HCT116 (cell line): ENCODE measurements at regions not wholly inside any gene's neighbourhood (a gene's known extent, or its start where the extent isn't known, plus 50 kb on each side); places are given as distances from the start of the nearest gene placed in this dataset.

ENCODE experiments used
- ATAC-seq: fragments of 200-7000 bp; cut with Tn5 transposase; 2 replicates; pipeline ENCODE4 v1.9.1; 2020; ENCODE audit warnings: mild to moderate bottlenecking, moderate library complexity
- BruUV-seq: library from RNA; stranded (reverse); fragments of 400-500 nt; replicated peaks from 2 replicates; lab custom pipeline; 2021; lab: Mats Ljungman, UMichigan
- CTCF ChIA-PET: fragments of 300-600 bp; sonication (Branson Sonifier 250); formaldehyde crosslinking; loops from one replicate; lab custom pipeline; 2021; ENCODE audit warnings: antibody characterized with exemption; lab: Charles Lee
- POLR2A ChIA-PET: fragments of 300-600, 350-600 bp; sonication (Branson Sonifier 250); formaldehyde crosslinking; loops from one replicate; lab custom pipeline; 2021; ENCODE audit warnings: antibody characterized with exemption; lab: Charles Lee
- RAD21 ChIA-PET, 2 experiments: fragments of 300-600 bp; sonication (Branson Sonifier 250); formaldehyde crosslinking; loops; one replicate each; lab custom pipeline; 2023; ENCODE audit warnings: low total read pairs in 2 of 2; ENCODE audit not compliant: uncharacterized antibody in 2 of 2, unreplicated experiment in 2 of 2, low non-redundant PET in 1 of 2; lab: Charles Lee
- DNase-seq: peaks from one replicate; pipeline ENCODE4 v3.0.0-alpha.2; 2010; ENCODE audit warnings: low read depth, low spot score
- H2AFZ ChIP-seq: fragments of 200-600 bp; shearing (Covaris generic), sonication (generic); 2 replicates; pipeline ENCODE4 v1.6.1; 2017; ENCODE audit warnings: low read depth, mixed run types, mixed read lengths, antibody characterized with exemption, low read length; ENCODE audit not compliant: poor library complexity, severe bottlenecking
- H3K27ac ChIP-seq: 2 replicates; pipeline ENCODE4 v1.5.1; 2012; ENCODE audit warnings: low read depth, low read length
- H3K27me3 ChIP-seq: fragments of 200-600 bp; sonication (generic); 2 replicates; pipeline ENCODE4 v1.6.1; 2016; ENCODE audit warnings: mixed run types, low read length, mixed read lengths; ENCODE audit not compliant: insufficient read depth
- H3K36me3 ChIP-seq, 2 experiments: fragments of 200-500 bp in 1 of 2; fragments of 200-600 bp in 1 of 2; sonication (Bioruptor generic) in 1 of 2; sonication (generic) in 1 of 2; 2 replicates each; pipeline versions ENCODE4 v1.5.1 to v1.6.1; 2014 to 2016; ENCODE audit warnings: low read length in 2 of 2, inconsistent platforms in 1 of 2, mixed read lengths in 1 of 2, mixed run types in 1 of 2; ENCODE audit not compliant: insufficient read depth in 2 of 2, control insufficient read depth in 1 of 2
- H3K4me1 ChIP-seq, 2 experiments: fragments of 200-600 bp in 1 of 2; sonication (generic) in 1 of 2; 2 replicates each; pipeline versions ENCODE4 v1.5.1 to v1.6.1; 2012 to 2017; ENCODE audit warnings: low read length in 2 of 2, inconsistent platforms in 1 of 2, mild to moderate bottlenecking in 1 of 2, mixed read lengths in 1 of 2, mixed run types in 1 of 2, moderate library complexity in 1 of 2; ENCODE audit not compliant: insufficient read depth in 2 of 2, control insufficient read depth in 1 of 2
- H3K4me2 ChIP-seq: fragments of 200-600 bp; sonication (generic); 2 replicates; pipeline ENCODE4 v1.6.1; 2017; ENCODE audit warnings: mixed run types, low read length, mixed read lengths
- H3K4me3 ChIP-seq, 2 experiments: fragments of 200-600 bp in 1 of 2; sonication (generic) in 1 of 2; replicated peaks in 1 of 2; 2 replicates each; pipeline ENCODE4 v1.5.1; 2011 to 2016; ENCODE audit warnings: low read length in 2 of 2, control low read depth in 1 of 2, low read depth in 1 of 2, mild to moderate bottlenecking in 1 of 2, mixed read lengths in 1 of 2, mixed run types in 1 of 2
- H3K79me2 ChIP-seq: fragments of 200-600 bp; sonication (generic); 2 replicates; pipeline ENCODE4 v1.6.1; 2017; ENCODE audit warnings: mild to moderate bottlenecking, mixed run types, low read length, moderate library complexity, mixed read lengths; ENCODE audit not compliant: insufficient read depth
- H3K9ac ChIP-seq: fragments of 200-600 bp; sonication (generic); 2 replicates; pipeline ENCODE4 v1.6.1; 2016; ENCODE audit warnings: low read length, mixed read lengths
- H3K9me2 ChIP-seq: fragments of 200-600 bp; sonication (generic), shearing (Covaris generic); 2 replicates; pipeline ENCODE4 v1.6.1; 2017; ENCODE audit warnings: mixed run types, mild to moderate bottlenecking, moderate library complexity; ENCODE audit not compliant: insufficient read depth
- H3K9me3 ChIP-seq, 2 experiments: fragments of 200-500 bp in 1 of 2; fragments of 200-600 bp in 1 of 2; sonication (Bioruptor generic) in 1 of 2; sonication (generic) in 1 of 2; 2 replicates each; pipeline ENCODE4 v1.6.1; 2014 to 2017; ENCODE audit warnings: low read length in 2 of 2, mixed read lengths in 2 of 2, inconsistent platforms in 1 of 2, low read depth in 1 of 2, mild to moderate bottlenecking in 1 of 2, mixed run types in 1 of 2, moderate library complexity in 1 of 2; ENCODE audit not compliant: control insufficient read depth in 1 of 2, insufficient read depth in 1 of 2
- H4K20me1 ChIP-seq: fragments of 200-600 bp; sonication (generic), shearing (Covaris generic); 2 replicates; pipeline ENCODE4 v1.6.1; 2017; ENCODE audit warnings: mixed run types, mild to moderate bottlenecking, moderate library complexity; ENCODE audit not compliant: insufficient read depth
- CBX3 ChIP-seq: IDR thresholded peaks from 2 replicates; pipeline ENCODE4 v1.6.1; 2012; ENCODE audit warnings: low read depth
- ELF1 ChIP-seq: IDR thresholded peaks from 2 replicates; pipeline ENCODE4 v1.6.1; 2012; ENCODE audit warnings: low read depth, borderline replicate concordance
- EZH2 ChIP-seq: fragments of 200-600 bp; sonication (generic); IDR thresholded peaks from 2 replicates; pipeline ENCODE4 v1.6.1; 2017; ENCODE audit warnings: antibody characterized with exemption, mixed run types
- FOSL1 ChIP-seq: IDR thresholded peaks from 2 replicates; pipeline ENCODE4 v1.6.1; 2012; ENCODE audit warnings: low read depth
- JUND ChIP-seq: IDR thresholded peaks from 2 replicates; pipeline ENCODE4 v1.6.1; 2012
- POLR2AphosphoS5 ChIP-seq: IDR thresholded peaks from 2 replicates; pipeline ENCODE4 v1.6.1; 2011; ENCODE audit warnings: mild to moderate bottlenecking, low read depth, low read length, moderate library complexity
- RAD21 ChIP-seq: IDR thresholded peaks from 2 replicates; pipeline ENCODE4 v1.6.1; 2012; ENCODE audit warnings: low read depth, mild to moderate bottlenecking
- SIN3A ChIP-seq: IDR thresholded peaks from 2 replicates; pipeline ENCODE4 v1.6.1; 2012; ENCODE audit warnings: low read depth
- SP1 ChIP-seq: IDR thresholded peaks from 2 replicates; pipeline ENCODE4 v1.6.1; 2012; ENCODE audit warnings: low read depth
- TCF7L2 ChIP-seq: IDR thresholded peaks from 2 replicates; pipeline ENCODE4 v1.7.0; 2011; ENCODE audit warnings: borderline replicate concordance, inconsistent platforms; ENCODE audit not compliant: insufficient read depth, insufficient read length; ENCODE audit errors: extremely low read depth
- YY1 ChIP-seq: IDR thresholded peaks from 2 replicates; pipeline ENCODE4 v1.6.1; 2011; ENCODE audit warnings: low read length, low read depth, moderate library complexity, mild to moderate bottlenecking; ENCODE audit not compliant: insufficient replicate concordance; ENCODE audit errors: extremely low read depth
- ZFX ChIP-seq: fragments of 450-650 bp; IDR thresholded peaks from 2 replicates; pipeline ENCODE4 v1.6.1; 2017
- ZNF274 ChIP-seq: fragments of 200-500 bp; sonication (Bioruptor generic); IDR thresholded peaks from 2 replicates; pipeline ENCODE4 v1.6.1; 2014; ENCODE audit warnings: mild to moderate bottlenecking, low read depth, low read length, inconsistent platforms
- intact Hi-C: fragments of 100-400 bp; cut with micrococcal nuclease; formaldehyde crosslinking; loops from 2 replicates; pipeline ENCODE4 v1.10.0; 2022
- TF ChIP-seq, protein P1 (sequence below): IDR thresholded peaks from 2 replicates; pipeline ENCODE4 v1.6.1; 2012
- TF ChIP-seq, protein P2 (sequence below), 3 experiments: fragments of 200-600 bp in 1 of 3; sonication (generic) in 1 of 3; IDR thresholded peaks in 2 of 3; conservative IDR thresholded peaks in 1 of 3; 2 replicates each; pipeline ENCODE4 v1.5.1; 2012 to 2017; ENCODE audit warnings: low read depth in 2 of 3, low read length in 2 of 3, antibody characterized with exemption in 1 of 3, borderline replicate concordance in 1 of 3, control low read depth in 1 of 3, mild to moderate bottlenecking in 1 of 3, mixed read lengths in 1 of 3, mixed run types in 1 of 3, moderate library complexity in 1 of 3; ENCODE audit not compliant: insufficient read depth in 1 of 3
- TF ChIP-seq, protein P3 (sequence below): IDR thresholded peaks from 2 replicates; pipeline ENCODE4 v1.6.1; 2011; ENCODE audit warnings: mild to moderate bottlenecking, low read length, moderate library complexity; ENCODE audit not compliant: insufficient replicate concordance; ENCODE audit errors: extremely low read depth
- TF ChIP-seq, protein P4 (sequence below): IDR thresholded peaks from 2 replicates; pipeline ENCODE4 v1.6.1; 2012

DNA sequence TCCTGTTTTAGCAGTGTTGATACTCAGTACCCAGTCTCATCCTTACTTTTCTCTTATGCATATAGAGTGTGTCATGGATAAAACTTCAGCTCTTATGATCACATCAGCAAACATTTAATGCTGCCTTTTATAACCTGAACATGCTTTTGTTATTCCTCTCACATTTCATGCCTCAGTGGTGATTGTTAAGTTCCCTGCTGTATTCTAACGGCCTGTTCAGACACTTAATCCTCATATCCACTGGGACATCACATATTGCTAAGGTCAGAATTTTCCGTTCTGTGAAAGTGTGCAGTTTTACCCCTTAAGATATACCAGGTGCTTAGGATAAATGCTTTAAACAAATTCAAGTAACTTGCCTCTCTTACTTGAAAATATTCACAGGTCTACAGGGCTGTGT, 268.7 kb upstream of the SEL1L start:
- H3K27ac ChIP-seq, result no peak overlapping the region
- H3K4me3 ChIP-seq, result no peak overlapping the region
- no peak overlapping the region for H3K9ac ChIP-seq
- no peak overlapping the region for H2AFZ ChIP-seq
- no peak for ATAC-seq
- H3K4me2 ChIP-seq, result no peak overlapping the region
- no TSS peak for BruUV-seq
- no peak for DNase-seq
- TF ChIP-seq FOSL1 (no peak), TCF7L2 (no peak), SP1 (no peak), ZNF274 (no peak), EZH2 (no peak), ZFX (no peak), CBX3 (no peak), YY1 (no peak), ELF1 (no peak), POLR2AphosphoS5 (no peak), JUND (no peak), RAD21 (no peak), SIN3A (no peak)
- TF ChIP-seq, protein P1, sequence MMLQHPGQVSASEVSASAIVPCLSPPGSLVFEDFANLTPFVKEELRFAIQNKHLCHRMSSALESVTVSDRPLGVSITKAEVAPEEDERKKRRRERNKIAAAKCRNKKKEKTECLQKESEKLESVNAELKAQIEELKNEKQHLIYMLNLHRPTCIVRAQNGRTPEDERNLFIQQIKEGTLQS, result no peak
- TF ChIP-seq, protein P2, sequence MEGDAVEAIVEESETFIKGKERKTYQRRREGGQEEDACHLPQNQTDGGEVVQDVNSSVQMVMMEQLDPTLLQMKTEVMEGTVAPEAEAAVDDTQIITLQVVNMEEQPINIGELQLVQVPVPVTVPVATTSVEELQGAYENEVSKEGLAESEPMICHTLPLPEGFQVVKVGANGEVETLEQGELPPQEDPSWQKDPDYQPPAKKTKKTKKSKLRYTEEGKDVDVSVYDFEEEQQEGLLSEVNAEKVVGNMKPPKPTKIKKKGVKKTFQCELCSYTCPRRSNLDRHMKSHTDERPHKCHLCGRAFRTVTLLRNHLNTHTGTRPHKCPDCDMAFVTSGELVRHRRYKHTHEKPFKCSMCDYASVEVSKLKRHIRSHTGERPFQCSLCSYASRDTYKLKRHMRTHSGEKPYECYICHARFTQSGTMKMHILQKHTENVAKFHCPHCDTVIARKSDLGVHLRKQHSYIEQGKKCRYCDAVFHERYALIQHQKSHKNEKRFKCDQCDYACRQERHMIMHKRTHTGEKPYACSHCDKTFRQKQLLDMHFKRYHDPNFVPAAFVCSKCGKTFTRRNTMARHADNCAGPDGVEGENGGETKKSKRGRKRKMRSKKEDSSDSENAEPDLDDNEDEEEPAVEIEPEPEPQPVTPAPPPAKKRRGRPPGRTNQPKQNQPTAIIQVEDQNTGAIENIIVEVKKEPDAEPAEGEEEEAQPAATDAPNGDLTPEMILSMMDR (IDR thresholded peaks at IDR 0.05 in 2 of 3, conservative IDR thresholded peaks at IDR 0.05 in 1 of 3; ENCODE audit: borderline replicate concordance in 1 of 3, insufficient read depth in 1 of 3, low read depth in 2 of 3, low read length in 2 of 3), result no peak
- TF ChIP-seq, protein P3, sequence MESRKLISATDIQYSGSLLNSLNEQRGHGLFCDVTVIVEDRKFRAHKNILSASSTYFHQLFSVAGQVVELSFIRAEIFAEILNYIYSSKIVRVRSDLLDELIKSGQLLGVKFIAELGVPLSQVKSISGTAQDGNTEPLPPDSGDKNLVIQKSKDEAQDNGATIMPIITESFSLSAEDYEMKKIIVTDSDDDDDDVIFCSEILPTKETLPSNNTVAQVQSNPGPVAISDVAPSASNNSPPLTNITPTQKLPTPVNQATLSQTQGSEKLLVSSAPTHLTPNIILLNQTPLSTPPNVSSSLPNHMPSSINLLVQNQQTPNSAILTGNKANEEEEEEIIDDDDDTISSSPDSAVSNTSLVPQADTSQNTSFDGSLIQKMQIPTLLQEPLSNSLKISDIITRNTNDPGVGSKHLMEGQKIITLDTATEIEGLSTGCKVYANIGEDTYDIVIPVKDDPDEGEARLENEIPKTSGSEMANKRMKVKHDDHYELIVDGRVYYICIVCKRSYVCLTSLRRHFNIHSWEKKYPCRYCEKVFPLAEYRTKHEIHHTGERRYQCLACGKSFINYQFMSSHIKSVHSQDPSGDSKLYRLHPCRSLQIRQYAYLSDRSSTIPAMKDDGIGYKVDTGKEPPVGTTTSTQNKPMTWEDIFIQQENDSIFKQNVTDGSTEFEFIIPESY, result no peak
- TF ChIP-seq, protein P4, sequence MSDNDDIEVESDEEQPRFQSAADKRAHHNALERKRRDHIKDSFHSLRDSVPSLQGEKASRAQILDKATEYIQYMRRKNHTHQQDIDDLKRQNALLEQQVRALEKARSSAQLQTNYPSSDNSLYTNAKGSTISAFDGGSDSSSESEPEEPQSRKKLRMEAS, result no peak
- H3K79me2 ChIP-seq, result no peaks in the 10 kb centered on the region
- no peaks in the 10 kb centered on the region for H3K36me3 ChIP-seq
- ChIA-PET CTCF (no interaction called here), POLR2A (no interaction called here), RAD21 (no interaction called here)
- intact Hi-C loops, result no loop called here
- no peaks in the 10 kb centered on the region for H4K20me1 ChIP-seq
- H3K27me3 ChIP-seq, result no peaks in the 10 kb centered on the region
- no peaks in the 10 kb centered on the region for H3K4me1 ChIP-seq
- no peaks in the 10 kb centered on the region for H3K9me2 ChIP-seq
- H3K9me3 ChIP-seq, result peaks cover 0 to 5% of the 10 kb centered on the region in 2 experiments; a peak in 2 of 4 replicates
